SK-N-SH treated with all-trans-retinoic acid at 6 μM for 48 hours (cell line): ENCODE measurements at regions not wholly inside any gene's neighbourhood (a gene's known extent, or its start where the extent isn't known, plus 50 kb on each side); places are given as distances from the start of the nearest gene placed in this dataset.

Source experiments
- ATAC-seq: fragments of 200-7000 bp; cut with Tn5 transposase; 3 replicates; pipeline ENCODE4 v1.9.1; 2020; ENCODE audit warnings: mild to moderate bottlenecking, moderate library complexity
- ARNTL ChIP-seq: fragments of 450-650 bp; formaldehyde crosslinking; IDR thresholded peaks from 2 replicates; pipeline ENCODE4 v1.5.0; 2020; ENCODE audit warnings: low read depth, mild to moderate bottlenecking, moderate library complexity, borderline replicate concordance
- BACH2 ChIP-seq: fragments of 250-450 bp; sonication (Bioruptor Pico); IDR thresholded peaks from 2 replicates; pipeline ENCODE4 v1.9.0; 2021; ENCODE audit warnings: mild to moderate bottlenecking, borderline replicate concordance
- CREB5 ChIP-seq: fragments of 250-450 bp; sonication (Bioruptor Pico); IDR thresholded peaks from 2 replicates; pipeline ENCODE4 v1.5.1; 2020; ENCODE audit warnings: low read depth, mild to moderate bottlenecking, moderate library complexity
- CSDC2 ChIP-seq: fragments of 250-450 bp; sonication (Bioruptor Pico); IDR thresholded peaks from 2 replicates; pipeline ENCODE4 v1.5.0; 2020; ENCODE audit warnings: mild to moderate bottlenecking, moderate library complexity
- CSRNP3 ChIP-seq: fragments of 250-450 bp; sonication (Bioruptor Pico); IDR thresholded peaks from 2 replicates; pipeline ENCODE4 v1.5.1; 2021; ENCODE audit warnings: mild to moderate bottlenecking, moderate library complexity
- ESRRG ChIP-seq: fragments of 250-450 bp; sonication (Bioruptor Pico); IDR thresholded peaks from 2 replicates; pipeline ENCODE4 v1.6.1; 2021; ENCODE audit warnings: mild to moderate bottlenecking
- GLIS3 ChIP-seq: fragments of 250-450 bp; sonication (Bioruptor Pico); IDR thresholded peaks from 2 replicates; pipeline ENCODE4 v1.5.0; 2020; ENCODE audit warnings: mild to moderate bottlenecking, moderate library complexity
- ISL1 ChIP-seq: fragments of 250-450 bp; sonication (Bioruptor Pico); IDR thresholded peaks from 2 replicates; pipeline ENCODE4 v2.1.2; 2022; ENCODE audit warnings: mild to moderate bottlenecking, moderate library complexity
- OSR1 ChIP-seq: fragments of 250-450 bp; sonication (Bioruptor Pico); IDR thresholded peaks from 2 replicates; pipeline ENCODE4 v1.8.0; 2022; ENCODE audit warnings: moderate library complexity, mild to moderate bottlenecking, inconsistent platforms
- PATZ1 ChIP-seq: fragments of 250-450 bp; sonication (Bioruptor Pico); IDR thresholded peaks from 2 replicates; pipeline ENCODE4 v1.8.0; 2020; ENCODE audit warnings: mild to moderate bottlenecking, moderate library complexity, borderline replicate concordance
- POU6F1 ChIP-seq: fragments of 250-450 bp; sonication (Bioruptor Pico); IDR thresholded peaks from 2 replicates; pipeline ENCODE4 v1.8.0; 2021; ENCODE audit warnings: low read depth, mild to moderate bottlenecking, moderate library complexity, borderline replicate concordance
- PPARA ChIP-seq: fragments of 250-450 bp; sonication (Bioruptor Pico); IDR thresholded peaks from 2 replicates; pipeline ENCODE4 v1.5.0; 2020; ENCODE audit warnings: mild to moderate bottlenecking, borderline replicate concordance
- RARB ChIP-seq: fragments of 250-450 bp; sonication (Bioruptor Pico); IDR thresholded peaks from 2 replicates; pipeline ENCODE4 v1.8.0; 2021; ENCODE audit warnings: mild to moderate bottlenecking, moderate library complexity
- SNAI2 ChIP-seq: fragments of 250-450 bp; sonication (Bioruptor Pico); IDR thresholded peaks from 2 replicates; pipeline ENCODE4 v1.5.0; 2020; ENCODE audit warnings: mild to moderate bottlenecking, moderate library complexity
- TCF4 ChIP-seq: fragments of 250-450 bp; sonication (Bioruptor Pico); IDR thresholded peaks from 2 replicates; pipeline ENCODE4 v1.8.0; 2021; ENCODE audit warnings: mild to moderate bottlenecking, moderate library complexity, borderline replicate concordance
- TOX ChIP-seq: fragments of 250-450 bp; sonication (Bioruptor Pico); IDR thresholded peaks from 2 replicates; pipeline ENCODE4 v1.8.0; 2021; ENCODE audit warnings: mild to moderate bottlenecking, moderate library complexity, borderline replicate concordance
- TSHZ2 ChIP-seq: fragments of 250-450 bp; sonication (Bioruptor Pico); IDR thresholded peaks from 2 replicates; pipeline ENCODE4 v1.5.0; 2020; ENCODE audit warnings: mild to moderate bottlenecking, moderate library complexity
- ZC3H10 ChIP-seq: fragments of 250-450 bp; sonication (Bioruptor Pico); IDR thresholded peaks from 2 replicates; pipeline ENCODE4 v1.5.1; 2021; ENCODE audit warnings: mild to moderate bottlenecking, moderate library complexity
- ZFP3 ChIP-seq: fragments of 250-450 bp; sonication (Bioruptor Pico); IDR thresholded peaks from 2 replicates; pipeline ENCODE4 v1.5.0; 2020; ENCODE audit warnings: mild to moderate bottlenecking, moderate library complexity
- ZFP30 ChIP-seq: fragments of 450-650 bp; formaldehyde crosslinking; IDR thresholded peaks from 2 replicates; pipeline ENCODE4 v1.5.0; 2022; ENCODE audit warnings: mild to moderate bottlenecking, moderate library complexity
- ZNF565 ChIP-seq: fragments of 450-650 bp; formaldehyde crosslinking; conservative IDR thresholded peaks from 2 replicates; pipeline ENCODE4 v1.5.0; 2020; ENCODE audit warnings: low read depth, mild to moderate bottlenecking, moderate library complexity
- ZNF70 ChIP-seq: fragments of 450-650 bp; formaldehyde crosslinking; IDR thresholded peaks from 2 replicates; pipeline ENCODE4 v1.5.0; 2020; ENCODE audit warnings: mild to moderate bottlenecking, moderate library complexity
- ZNF8 ChIP-seq: fragments of 450-650 bp; formaldehyde crosslinking; IDR thresholded peaks from 2 replicates; pipeline ENCODE4 v1.5.0; 2020; ENCODE audit warnings: mild to moderate bottlenecking, moderate library complexity

- ATAC-seq: no peak
- TF ChIP-seq SNAI2 (CRISPR knock-in tag) (no peak), BACH2 (CRISPR knock-in tag) (no peak), ZFP3 (CRISPR knock-in tag) (no peak), CSRNP3 (CRISPR knock-in tag) (no peak), ZFP30 (CRISPR knock-in tag) (no peak), GLIS3 (CRISPR knock-in tag) (no peak), TOX (CRISPR knock-in tag) (no peak), PATZ1 (CRISPR knock-in tag) (no peak), ZC3H10 (CRISPR knock-in tag) (no peak), ESRRG (CRISPR knock-in tag) (no peak), ARNTL (no peak), TCF4 (CRISPR knock-in tag) (no peak), CREB5 (CRISPR knock-in tag) (no peak), ZNF8 (no peak), ISL1 (CRISPR knock-in tag) (no peak), ZNF70 (CRISPR knock-in tag) (no peak), TSHZ2 (CRISPR knock-in tag) (no peak), POU6F1 (CRISPR knock-in tag) (no peak), ZNF565 (CRISPR knock-in tag) (no peak), PPARA (CRISPR knock-in tag) (no peak)
- TF ChIP-seq, all 23 proteins: peak for 0
These were observed 108.7 kb upstream of the VSTM2B start for GRCh38 chr19:29417048-29417447.

- TF ChIP-seq CREB5 (CRISPR knock-in tag): no peak
- TF ChIP-seq ZNF70 (CRISPR knock-in tag): no peak
- TF ChIP-seq RARB: no peak
- no peak for TF ChIP-seq OSR1
- no peak for TF ChIP-seq CSDC2 (CRISPR knock-in tag)
- no peak for TF ChIP-seq ZC3H10 (CRISPR knock-in tag)
- ATAC-seq: no peak
These were observed 107.6 kb upstream of the VSTM2B start for GRCh38 chr19:29418201-29418600.
